ENCODE measurements at regions not wholly inside any gene's neighbourhood (a gene's known extent, or its start where the extent isn't known, plus 50 kb on each side); places are given as distances from the start of the nearest gene placed in this dataset.

DNA sequence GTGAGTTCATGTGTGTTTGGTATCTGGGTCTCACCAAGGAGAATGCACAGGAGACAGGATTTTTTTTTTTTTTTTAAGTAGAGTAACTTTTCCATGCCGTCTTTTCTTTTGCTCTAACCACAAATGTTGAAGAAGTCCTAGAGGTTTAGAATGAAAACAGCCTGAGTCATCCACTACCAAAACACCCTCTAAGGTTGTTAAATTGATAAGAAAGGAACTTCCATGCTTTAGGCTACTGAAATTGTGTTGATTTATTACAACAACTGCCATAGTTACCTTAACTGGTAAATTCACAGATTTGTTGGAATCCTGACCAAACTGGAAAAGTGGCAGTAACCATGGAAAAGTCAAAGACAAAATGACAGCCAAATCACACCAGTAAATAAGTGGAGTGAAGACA lies 375.6 kb downstream of the AMY1C start:
- POLR2A ChIA-PET = no interaction called here
- Histone ChIP-seq H2AFZ (ENCODE audit: control insufficient read depth, low read depth, low read length) (no peak overlapping the region), H3K4me2 (ENCODE audit: control insufficient read depth, insufficient read depth) (no peak overlapping the region), H3K4me3 (no peak overlapping the region), H3K79me2 (ENCODE audit: control insufficient read depth, insufficient read depth, low read length) (no peaks in the 10 kb centered on the region), H4K20me1 (ENCODE audit: control insufficient read depth, insufficient read depth) (no peaks in the 10 kb centered on the region), H3K36me3 (ENCODE audit: control insufficient read depth in 2 of 2, insufficient read depth in 2 of 2, low read length in 1 of 2) (no peaks in the 10 kb centered on the region), H3K4me1 (ENCODE audit: control insufficient read depth, insufficient read depth, low read length) (no peaks in the 10 kb centered on the region), H3K27me3 (replicated peaks in 1 of 2; ENCODE audit: control insufficient read depth in 2 of 2, insufficient read depth in 2 of 2, low read length in 1 of 2) (no peaks in the 10 kb centered on the region), H3K27ac (ENCODE audit: control insufficient read depth, insufficient read depth) (no peak overlapping the region), H3K9ac (ENCODE audit: control insufficient read depth, insufficient read depth, low read length) (no peak overlapping the region), H3K9me3 (replicated peaks; ENCODE audit: control insufficient read depth, insufficient read depth, low read length) (no peaks in the 10 kb centered on the region)
- in situ Hi-C loops (cut with MboI) = no loop called here
- intact Hi-C loops (cut with micrococcal nuclease; ENCODE audit: unreplicated experiment) = no loop called here
- TF ChIP-seq SMARCA5 (IDR thresholded peaks at IDR 0.05) = no peak
- TF ChIP-seq, protein P1, sequence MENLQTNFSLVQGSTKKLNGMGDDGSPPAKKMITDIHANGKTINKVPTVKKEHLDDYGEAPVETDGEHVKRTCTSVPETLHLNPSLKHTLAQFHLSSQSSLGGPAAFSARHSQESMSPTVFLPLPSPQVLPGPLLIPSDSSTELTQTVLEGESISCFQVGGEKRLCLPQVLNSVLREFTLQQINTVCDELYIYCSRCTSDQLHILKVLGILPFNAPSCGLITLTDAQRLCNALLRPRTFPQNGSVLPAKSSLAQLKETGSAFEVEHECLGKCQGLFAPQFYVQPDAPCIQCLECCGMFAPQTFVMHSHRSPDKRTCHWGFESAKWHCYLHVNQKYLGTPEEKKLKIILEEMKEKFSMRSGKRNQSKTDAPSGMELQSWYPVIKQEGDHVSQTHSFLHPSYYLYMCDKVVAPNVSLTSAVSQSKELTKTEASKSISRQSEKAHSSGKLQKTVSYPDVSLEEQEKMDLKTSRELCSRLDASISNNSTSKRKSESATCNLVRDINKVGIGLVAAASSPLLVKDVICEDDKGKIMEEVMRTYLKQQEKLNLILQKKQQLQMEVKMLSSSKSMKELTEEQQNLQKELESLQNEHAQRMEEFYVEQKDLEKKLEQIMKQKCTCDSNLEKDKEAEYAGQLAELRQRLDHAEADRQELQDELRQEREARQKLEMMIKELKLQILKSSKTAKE (IDR thresholded peaks at IDR 0.05; ENCODE audit: low read depth, poor library complexity, severe bottlenecking) = no peak
- TF ChIP-seq, protein P2, sequence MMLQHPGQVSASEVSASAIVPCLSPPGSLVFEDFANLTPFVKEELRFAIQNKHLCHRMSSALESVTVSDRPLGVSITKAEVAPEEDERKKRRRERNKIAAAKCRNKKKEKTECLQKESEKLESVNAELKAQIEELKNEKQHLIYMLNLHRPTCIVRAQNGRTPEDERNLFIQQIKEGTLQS (IDR thresholded peaks at IDR 0.05; ENCODE audit: borderline replicate concordance, extremely low read depth, low read depth, low read length) = no peak
- TF ChIP-seq SP1 (IDR thresholded peaks at IDR 0.05; ENCODE audit: low read depth, low read length) = no peak
- no peak for TF ChIP-seq CTCF (IDR thresholded peaks at IDR 0.05 in 2 of 3, conservative IDR thresholded peaks at IDR 0.05 in 1 of 3; ENCODE audit: control insufficient read depth in 2 of 3, extremely low read depth in 1 of 3, insufficient read depth in 1 of 3, low read depth in 3 of 3, low read length in 3 of 3)
- no peak for TF ChIP-seq ETV6 (conservative IDR thresholded peaks at IDR 0.05 in 1 of 2, IDR thresholded peaks at IDR 0.05 in 1 of 2; ENCODE audit: borderline replicate concordance in 1 of 2, low read depth in 1 of 2)
- no peak for TF ChIP-seq SMAD5 (IDR thresholded peaks at IDR 0.05; ENCODE audit: low read depth)
- no peak for TF ChIP-seq ZBED1 (IDR thresholded peaks at IDR 0.05; ENCODE audit: borderline replicate concordance)
- CTCF ChIA-PET = interaction anchor here (2.0 kb wide), 1 partner anchor 16 kb away, joined by 6 read pairs; no protein-coding TSS in a partner anchor
- SMC1A ChIA-PET (ENCODE audit: uncharacterized antibody, unreplicated experiment) = no interaction called here
- whole genome bisulfite sequencing (ENCODE audit: insufficient coverage, insufficient replicate concordance, low lambda C conversion rate, missing lambda C conversion rate) = 0% methylated on average over 1 of the region's 1 CpG
- no peak for DNase-seq (ENCODE audit: low read depth, low spot score)
- RAD21 ChIA-PET (ENCODE audit: unreplicated experiment) = no interaction called here
- no peak for ATAC-seq
- BruUV-seq (replicated peaks) = no TSS peak
- FAIRE-seq = no peak

Data from GM12878 (cell line).